Gastrocnemius medialis (tissue), 4 donors: ENCODE measurements at regions not wholly inside any gene's neighbourhood (a gene's known extent, or its start where the extent isn't known, plus 50 kb on each side); places are given as distances from the start of the nearest gene placed in this dataset.

Experiments
- ATAC-seq, 2 donors: fragments of 150-250 bp; one replicate each; pipeline ENCODE4 v1.9.1; 2016
- DNase-seq, 2 donors: peaks; one replicate each; pipeline ENCODE4 v3.0.0-alpha.2; 2019
- H3K27ac ChIP-seq, 4 donors: fragments of 200-600 bp; sonication (generic); 1 replicate in 1 of 4; 2 replicates in 3 of 4; pipeline ENCODE4 v1.5.1; 2016 to 2018; ENCODE audit warnings: mild to moderate bottlenecking in 2 of 4, moderate library complexity in 1 of 4
- H3K27me3 ChIP-seq, 3 donors: fragments of 200-600 bp; sonication (generic) in 2 of 3; 1 replicate in 1 of 3; 2 replicates in 2 of 3; pipeline versions ENCODE4 v1.5.1 to v1.6.0; 2016 to 2019; ENCODE audit warnings: mild to moderate bottlenecking in 1 of 3, moderate library complexity in 1 of 3
- H3K36me3 ChIP-seq, 2 donors: fragments of 200-600 bp; sonication (generic) in 1 of 2; one replicate each; pipeline ENCODE4 v1.5.1; 2017 to 2018
- H3K4me1 ChIP-seq, 2 donors: fragments of 200-600 bp; sonication (generic) in 1 of 2; one replicate each; pipeline ENCODE4 v1.5.1; 2016 to 2017; ENCODE audit warnings: mild to moderate bottlenecking in 2 of 2
- H3K4me3 ChIP-seq, 4 donors: fragments of 200-600 bp; sonication (generic) in 3 of 4; 1 replicate in 1 of 4; 2 replicates in 3 of 4; pipeline ENCODE4 v1.5.1; 2016 to 2019; ENCODE audit warnings: mild to moderate bottlenecking in 2 of 4
- H3K9me3 ChIP-seq, 3 donors: fragments of 200-600 bp; sonication (generic) in 2 of 3; 1 replicate in 1 of 3; 2 replicates in 2 of 3; pipeline ENCODE4 v1.5.1; 2016 to 2019
- CTCF ChIP-seq, 5 experiments: fragments of 450-650 bp in 3 of 5; fragments of 200-600 bp in 2 of 5; sonication (generic) in 2 of 5; IDR thresholded peaks in 4 of 5; conservative IDR thresholded peaks in 1 of 5; 1 replicate in 4 of 5; 2 replicates in 1 of 5; pipeline ENCODE4 v1.5.1; 2016 to 2019; ENCODE audit warnings: antibody characterized with exemption in 5 of 5, mild to moderate bottlenecking in 3 of 5, moderate library complexity in 3 of 5
- POLR2A ChIP-seq, 2 donors: fragments of 450-650 bp; IDR thresholded peaks; one replicate each; pipeline ENCODE4 v1.6.1; 2017; ENCODE audit warnings: antibody characterized with exemption in 2 of 2, mild to moderate bottlenecking in 2 of 2, moderate library complexity in 2 of 2
- in situ Hi-C, 4 donors: fragments of 200-750 bp; cut with MboI; loops; one replicate each; pipeline versions ENCODE4 v1.15.0 to v1.8.0; 2017; ENCODE audit warnings: low sequenced_read_pairs in 4 of 4
- intact Hi-C: fragments of 100-400 bp; cut with DNase I; formaldehyde crosslinking; loops from one replicate; pipeline ENCODE4 v1.15.1; 2023; ENCODE audit warnings: low total_unique reads

- in situ Hi-C loops (no loop called here), intact Hi-C loops (no loop called here)
- Histone ChIP-seq H3K27ac (no peak overlapping the region), H3K9me3 (no peaks in the 10 kb centered on the region), H3K27me3 (no peaks in the 10 kb centered on the region), H3K4me1 (no peaks in the 10 kb centered on the region), H3K4me3 (no peak overlapping the region), H3K36me3 (no peaks in the 10 kb centered on the region)
- no peak for TF ChIP-seq POLR2A (IDR thresholded peaks at IDR 0.05)
- no peak for TF ChIP-seq CTCF (IDR thresholded peaks at IDR 0.05 in 4 of 5, conservative IDR thresholded peaks at IDR 0.05 in 1 of 5)
- DNase-seq (no peak), ATAC-seq (no peak)
These were observed 512.6 kb downstream of the MRPL39 start for GRCh38 chr21:25094695-25095094.

GRCh38 chr21:25092441-25093011 is 514.8 kb downstream of the MRPL39 start:
- no peaks in the 10 kb centered on the region for H3K27me3 ChIP-seq

GRCh38 chr21:25081096-25081495 is 526.2 kb downstream of the MRPL39 start:
- in situ Hi-C loops (no loop called here), intact Hi-C loops (no loop called here)
- H3K4me1 ChIP-seq = no peaks in the 10 kb centered on the region
- no peak overlapping the region for H3K27ac ChIP-seq
- DNase-seq (no peak), ATAC-seq (no peak)
- no peak for TF ChIP-seq POLR2A (IDR thresholded peaks at IDR 0.05)
- no peak for TF ChIP-seq CTCF (IDR thresholded peaks at IDR 0.05 in 4 of 5, conservative IDR thresholded peaks at IDR 0.05 in 1 of 5)
- H3K27me3 ChIP-seq = no peaks in the 10 kb centered on the region
- H3K9me3 ChIP-seq = no peaks in the 10 kb centered on the region
- H3K36me3 ChIP-seq = no peaks in the 10 kb centered on the region
- H3K4me3 ChIP-seq = no peak overlapping the region

More at GRCh38 chr21:25092441-25093011, 514.8 kb downstream of the MRPL39 start:
- Histone ChIP-seq H3K27ac (no peak overlapping the region), H3K9me3 (no peaks in the 10 kb centered on the region), H3K4me3 (no peak overlapping the region), H3K4me1 (no peaks in the 10 kb centered on the region), H3K36me3 (no peaks in the 10 kb centered on the region)
- intact Hi-C loops = no loop called here
- ATAC-seq (no peak), DNase-seq (no peak)
- TF ChIP-seq POLR2A (IDR thresholded peaks at IDR 0.05) (no peak), CTCF (IDR thresholded peaks at IDR 0.05 in 4 of 5, conservative IDR thresholded peaks at IDR 0.05 in 1 of 5) (no peak)
- in situ Hi-C loops = no loop called here

- TF ChIP-seq CTCF (IDR thresholded peaks at IDR 0.05 in 4 of 5, conservative IDR thresholded peaks at IDR 0.05 in 1 of 5) (no peak), POLR2A (IDR thresholded peaks at IDR 0.05) (no peak)
- H3K27me3 ChIP-seq = no peaks in the 10 kb centered on the region
- intact Hi-C loops (no loop called here), in situ Hi-C loops (no loop called here)
- no peaks in the 10 kb centered on the region for H3K36me3 ChIP-seq
- no peak for ATAC-seq
- no peaks in the 10 kb centered on the region for H3K9me3 ChIP-seq
- no peak for DNase-seq
- no peaks in the 10 kb centered on the region for H3K4me1 ChIP-seq
- H3K4me3 ChIP-seq = no peak overlapping the region
- H3K27ac ChIP-seq = no peak overlapping the region
These were observed 526.6 kb downstream of the MRPL39 start for GRCh38 chr21:25080661-25081060.

- DNase-seq = no peak
- ATAC-seq = no peak
- no peak overlapping the region for H3K27ac ChIP-seq
- no peaks in the 10 kb centered on the region for H3K36me3 ChIP-seq
- intact Hi-C loops = no loop called here
- TF ChIP-seq POLR2A (IDR thresholded peaks at IDR 0.05) (no peak), CTCF (IDR thresholded peaks at IDR 0.05 in 4 of 5, conservative IDR thresholded peaks at IDR 0.05 in 1 of 5) (no peak)
- in situ Hi-C loops = no loop called here
- no peaks in the 10 kb centered on the region for H3K9me3 ChIP-seq
- no peaks in the 10 kb centered on the region for H3K4me1 ChIP-seq
- no peak overlapping the region for H3K4me3 ChIP-seq
- no peaks in the 10 kb centered on the region for H3K27me3 ChIP-seq
These were observed 527.1 kb downstream of the MRPL39 start for GRCh38 chr21:25080141-25080540.
